Type B pancreatic cell (in vitro differentiated cells): ENCODE measurements at regions not wholly inside any gene's neighbourhood (a gene's known extent, or its start where the extent isn't known, plus 50 kb on each side); places are given as distances from the start of the nearest gene placed in this dataset.

Experiments
- DNase-seq: peaks from one replicate; pipeline ENCODE4 v3.0.0; 2021; ENCODE audit warnings: mixed read lengths; ENCODE audit not compliant: unreplicated experiment; ENCODE audit errors: extremely low spot score
- H3K27ac Mint-ChIP-seq: 2 replicates; pipeline ENCODE4 v1.8.0; 2021; ENCODE audit warnings: mild to moderate bottlenecking, mixed read lengths
- H3K27me3 Mint-ChIP-seq: 2 replicates; pipeline ENCODE4 v1.8.0; 2021; ENCODE audit warnings: mixed read lengths
- H3K36me3 Mint-ChIP-seq: 2 replicates; pipeline ENCODE4 v1.8.0; 2021; ENCODE audit warnings: mixed read lengths
- H3K4me1 Mint-ChIP-seq: one replicate; pipeline ENCODE4 v1.8.0; 2021; ENCODE audit warnings: mixed read lengths; ENCODE audit not compliant: unreplicated experiment
- H3K4me3 Mint-ChIP-seq: 2 replicates; pipeline ENCODE4 v1.8.0; 2021; ENCODE audit warnings: mild to moderate bottlenecking, mixed read lengths
- H3K9me3 Mint-ChIP-seq: 2 replicates; pipeline ENCODE4 v1.8.0; 2021; ENCODE audit warnings: mixed read lengths
- CTCF ChIP-seq: fragments of 200-600 bp; sonication (generic); conservative IDR thresholded peaks from 2 replicates; pipeline ENCODE4 v1.5.0; 2021; ENCODE audit warnings: antibody characterized with exemption, mild to moderate bottlenecking

GRCh38 chr10:61100887-61101286, 156.9 kb upstream of the RHOBTB1 start:
- no peak for DNase-seq
- no peaks in the 10 kb centered on the region for H3K36me3 Mint-ChIP-seq
- H3K27ac Mint-ChIP-seq: no peak overlapping the region
- H3K4me3 Mint-ChIP-seq: no peak overlapping the region
- no peak for TF ChIP-seq CTCF
- no peaks in the 10 kb centered on the region for H3K27me3 Mint-ChIP-seq
- H3K4me1 Mint-ChIP-seq: peaks cover 12% of the 10 kb centered on the region
- H3K9me3 Mint-ChIP-seq: peaks cover 3% of the 10 kb centered on the region

- H3K4me1 Mint-ChIP-seq: peaks cover 12% of the 10 kb centered on the region
- H3K36me3 Mint-ChIP-seq: no peaks in the 10 kb centered on the region
- no peak overlapping the region for H3K27ac Mint-ChIP-seq
- peaks cover 3% of the 10 kb centered on the region for H3K9me3 Mint-ChIP-seq
- H3K27me3 Mint-ChIP-seq: no peaks in the 10 kb centered on the region
- no peak for DNase-seq
- no peak for TF ChIP-seq CTCF
- no peak overlapping the region for H3K4me3 Mint-ChIP-seq
These were observed 155.8 kb upstream of the RHOBTB1 start for GRCh38 chr10:61099756-61100155.

GRCh38 chr10:61098966-61099365, 155.0 kb upstream of the RHOBTB1 start:
- H3K9me3 Mint-ChIP-seq: peaks cover 3% of the 10 kb centered on the region
- peaks cover 12% of the 10 kb centered on the region for H3K4me1 Mint-ChIP-seq
- H3K36me3 Mint-ChIP-seq: no peaks in the 10 kb centered on the region
- no peak for DNase-seq
- no peaks in the 10 kb centered on the region for H3K27me3 Mint-ChIP-seq
- H3K27ac Mint-ChIP-seq: no peak overlapping the region
- TF ChIP-seq CTCF: no peak
- no peak overlapping the region for H3K4me3 Mint-ChIP-seq

- Mint-ChIP-seq H3K36me3 (no peaks in the 10 kb centered on the region), H3K27me3 (no peaks in the 10 kb centered on the region), H3K27ac (no peak overlapping the region), H3K4me1 (peaks cover 12% of the 10 kb centered on the region), H3K4me3 (no peak overlapping the region), H3K9me3 (peaks cover 3% of the 10 kb centered on the region)
- no peak for DNase-seq
- no peak for TF ChIP-seq CTCF
These were observed 153.0 kb upstream of the RHOBTB1 start for GRCh38 chr10:61097026-61097425.

GRCh38 chr10:61096056-61096455, 152.1 kb upstream of the RHOBTB1 start:
- H3K27ac Mint-ChIP-seq: no peak overlapping the region
- H3K9me3 Mint-ChIP-seq: peaks cover 3% of the 10 kb centered on the region
- H3K36me3 Mint-ChIP-seq: no peaks in the 10 kb centered on the region
- TF ChIP-seq CTCF: no peak
- no peaks in the 10 kb centered on the region for H3K27me3 Mint-ChIP-seq
- H3K4me1 Mint-ChIP-seq: peaks cover 12% of the 10 kb centered on the region
- H3K4me3 Mint-ChIP-seq: no peak overlapping the region
- no peak for DNase-seq

- DNase-seq: no peak
- Mint-ChIP-seq H3K9me3 (no peaks in the 10 kb centered on the region), H3K4me3 (no peak overlapping the region), H3K4me1 (no peaks in the 10 kb centered on the region), H3K27ac (no peak overlapping the region), H3K27me3 (no peaks in the 10 kb centered on the region), H3K36me3 (no peaks in the 10 kb centered on the region)
- TF ChIP-seq CTCF: no peak
These were observed 147.5 kb upstream of the RHOBTB1 start for GRCh38 chr10:61091531-61091930.
